ENCODE measurements at regions not wholly inside any gene's neighbourhood (a gene's known extent, or its start where the extent isn't known, plus 50 kb on each side); places are given as distances from the start of the nearest gene placed in this dataset.

- TF ChIP-seq CTCF (IDR thresholded peaks at IDR 0.05): no peak
These were observed 562.8 kb downstream of the GALC start for GRCh38 chr14:87430214-87430613.

- TF ChIP-seq CTCF (IDR thresholded peaks at IDR 0.05): no peak
These were observed 573.1 kb downstream of the GALC start for GRCh38 chr14:87419925-87420324.

- TF ChIP-seq CTCF (IDR thresholded peaks at IDR 0.05): no peak
These were observed 581.6 kb downstream of the GALC start for GRCh38 chr14:87411370-87411769.

- TF ChIP-seq CTCF (IDR thresholded peaks at IDR 0.05): no peak
These were observed 583.6 kb downstream of the GALC start for GRCh38 chr14:87409393-87409792.

GRCh38 chr14:87407344-87407743 lies 585.6 kb downstream of the GALC start:
- no peak for TF ChIP-seq CTCF (IDR thresholded peaks at IDR 0.05)

- TF ChIP-seq CTCF (IDR thresholded peaks at IDR 0.05): no peak
These were observed 587.4 kb downstream of the GALC start for GRCh38 chr14:87405563-87405962.

- TF ChIP-seq CTCF (IDR thresholded peaks at IDR 0.05): no peak
These were observed 595.5 kb downstream of the GALC start for GRCh38 chr14:87397499-87397898.

GRCh38 chr14:87391066-87391465 lies 601.9 kb downstream of the GALC start:
- TF ChIP-seq CTCF (IDR thresholded peaks at IDR 0.05): no peak

All from LNCAP (cell line).